HL-60 (cell line): ENCODE measurements at regions not wholly inside any gene's neighbourhood (a gene's known extent, or its start where the extent isn't known, plus 50 kb on each side); places are given as distances from the start of the nearest gene placed in this dataset.

Source experiments
- DNase-seq, 2 experiments: peaks; one replicate each; pipeline ENCODE4 v3.0.0-alpha.2; 2010 to 2020; ENCODE audit warnings: low read depth in 1 of 2, low spot score in 1 of 2
- H3K27ac ChIP-seq: fragments of 250-450 bp; sonication (Bioruptor Pico); replicated peaks from 2 replicates; pipeline ENCODE4 v1.5.1; 2020; ENCODE audit warnings: mild to moderate bottlenecking, moderate library complexity
- H3K27me3 ChIP-seq: fragments of 250-450 bp; sonication (Bioruptor Pico); 2 replicates; pipeline ENCODE4 v1.5.1; 2021; ENCODE audit warnings: mild to moderate bottlenecking, moderate library complexity; ENCODE audit not compliant: insufficient read depth, poor library complexity, severe bottlenecking
- H3K4me3 ChIP-seq: replicated peaks from 2 replicates; pipeline ENCODE4 v1.5.1; 2011; ENCODE audit warnings: mild to moderate bottlenecking, control low read depth, low read length; ENCODE audit not compliant: insufficient read depth
- GABPA ChIP-seq: IDR thresholded peaks from 2 replicates; pipeline ENCODE4 v1.6.1; 2012; ENCODE audit warnings: low read depth
- POLR2AphosphoS5 ChIP-seq: IDR thresholded peaks from 2 replicates; pipeline ENCODE4 v1.6.1; 2012; ENCODE audit warnings: low read depth
- SPI1 ChIP-seq: IDR thresholded peaks from 2 replicates; pipeline ENCODE4 v1.6.1; 2012; ENCODE audit warnings: low read depth, mild to moderate bottlenecking, borderline replicate concordance
- TF ChIP-seq, protein P1 (sequence below): IDR thresholded peaks from one replicate; pipeline ENCODE4 v1.5.1; 2011; ENCODE audit warnings: low read length, control low read depth, inconsistent platforms; ENCODE audit not compliant: insufficient read depth
- TF ChIP-seq, protein P2 (sequence below): IDR thresholded peaks from 2 replicates; pipeline ENCODE4 v1.6.1; 2012; ENCODE audit warnings: low read depth; ENCODE audit not compliant: insufficient replicate concordance

DNA sequence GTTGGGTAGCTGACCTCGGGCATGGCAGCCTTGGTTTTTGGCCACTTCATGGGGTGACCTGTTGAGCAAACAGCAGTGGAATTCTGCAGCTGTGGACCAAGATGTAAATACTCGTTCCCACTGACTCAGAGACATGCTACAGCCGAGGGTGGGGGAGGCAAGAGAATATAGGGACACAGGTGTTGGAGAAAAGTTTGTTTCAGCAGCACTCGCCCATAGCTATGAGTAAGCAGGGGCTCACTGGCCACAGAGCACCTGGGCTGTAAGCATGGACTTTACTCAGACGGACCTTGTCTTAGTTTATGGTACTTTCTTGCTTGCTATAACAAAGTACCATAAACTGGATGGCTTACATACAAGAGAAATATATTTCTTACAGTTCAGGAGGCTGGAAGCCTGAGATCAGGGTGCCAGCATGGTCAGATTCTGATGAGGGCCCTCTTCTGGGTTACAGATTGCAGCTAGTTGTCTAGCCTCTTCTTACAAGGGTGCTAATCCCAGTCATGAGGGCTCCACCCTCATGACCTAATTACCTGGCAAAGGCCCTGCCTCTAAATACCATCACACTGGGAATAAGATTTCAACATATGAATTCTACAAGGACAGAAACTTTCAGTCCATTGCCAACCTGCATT, 437.2 kb upstream of the DAB1 start:
- no peak for TF ChIP-seq SPI1
- TF ChIP-seq, protein P1, sequence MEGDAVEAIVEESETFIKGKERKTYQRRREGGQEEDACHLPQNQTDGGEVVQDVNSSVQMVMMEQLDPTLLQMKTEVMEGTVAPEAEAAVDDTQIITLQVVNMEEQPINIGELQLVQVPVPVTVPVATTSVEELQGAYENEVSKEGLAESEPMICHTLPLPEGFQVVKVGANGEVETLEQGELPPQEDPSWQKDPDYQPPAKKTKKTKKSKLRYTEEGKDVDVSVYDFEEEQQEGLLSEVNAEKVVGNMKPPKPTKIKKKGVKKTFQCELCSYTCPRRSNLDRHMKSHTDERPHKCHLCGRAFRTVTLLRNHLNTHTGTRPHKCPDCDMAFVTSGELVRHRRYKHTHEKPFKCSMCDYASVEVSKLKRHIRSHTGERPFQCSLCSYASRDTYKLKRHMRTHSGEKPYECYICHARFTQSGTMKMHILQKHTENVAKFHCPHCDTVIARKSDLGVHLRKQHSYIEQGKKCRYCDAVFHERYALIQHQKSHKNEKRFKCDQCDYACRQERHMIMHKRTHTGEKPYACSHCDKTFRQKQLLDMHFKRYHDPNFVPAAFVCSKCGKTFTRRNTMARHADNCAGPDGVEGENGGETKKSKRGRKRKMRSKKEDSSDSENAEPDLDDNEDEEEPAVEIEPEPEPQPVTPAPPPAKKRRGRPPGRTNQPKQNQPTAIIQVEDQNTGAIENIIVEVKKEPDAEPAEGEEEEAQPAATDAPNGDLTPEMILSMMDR, result no peak
- no peak for TF ChIP-seq GABPA
- TF ChIP-seq, protein P2, sequence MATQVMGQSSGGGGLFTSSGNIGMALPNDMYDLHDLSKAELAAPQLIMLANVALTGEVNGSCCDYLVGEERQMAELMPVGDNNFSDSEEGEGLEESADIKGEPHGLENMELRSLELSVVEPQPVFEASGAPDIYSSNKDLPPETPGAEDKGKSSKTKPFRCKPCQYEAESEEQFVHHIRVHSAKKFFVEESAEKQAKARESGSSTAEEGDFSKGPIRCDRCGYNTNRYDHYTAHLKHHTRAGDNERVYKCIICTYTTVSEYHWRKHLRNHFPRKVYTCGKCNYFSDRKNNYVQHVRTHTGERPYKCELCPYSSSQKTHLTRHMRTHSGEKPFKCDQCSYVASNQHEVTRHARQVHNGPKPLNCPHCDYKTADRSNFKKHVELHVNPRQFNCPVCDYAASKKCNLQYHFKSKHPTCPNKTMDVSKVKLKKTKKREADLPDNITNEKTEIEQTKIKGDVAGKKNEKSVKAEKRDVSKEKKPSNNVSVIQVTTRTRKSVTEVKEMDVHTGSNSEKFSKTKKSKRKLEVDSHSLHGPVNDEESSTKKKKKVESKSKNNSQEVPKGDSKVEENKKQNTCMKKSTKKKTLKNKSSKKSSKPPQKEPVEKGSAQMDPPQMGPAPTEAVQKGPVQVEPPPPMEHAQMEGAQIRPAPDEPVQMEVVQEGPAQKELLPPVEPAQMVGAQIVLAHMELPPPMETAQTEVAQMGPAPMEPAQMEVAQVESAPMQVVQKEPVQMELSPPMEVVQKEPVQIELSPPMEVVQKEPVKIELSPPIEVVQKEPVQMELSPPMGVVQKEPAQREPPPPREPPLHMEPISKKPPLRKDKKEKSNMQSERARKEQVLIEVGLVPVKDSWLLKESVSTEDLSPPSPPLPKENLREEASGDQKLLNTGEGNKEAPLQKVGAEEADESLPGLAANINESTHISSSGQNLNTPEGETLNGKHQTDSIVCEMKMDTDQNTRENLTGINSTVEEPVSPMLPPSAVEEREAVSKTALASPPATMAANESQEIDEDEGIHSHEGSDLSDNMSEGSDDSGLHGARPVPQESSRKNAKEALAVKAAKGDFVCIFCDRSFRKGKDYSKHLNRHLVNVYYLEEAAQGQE, result no peak
- TF ChIP-seq POLR2AphosphoS5, result no peak
- DNase-seq, result no peak
- no peak overlapping the region for H3K27ac ChIP-seq
- no peak overlapping the region for H3K4me3 ChIP-seq
- no peaks in the 10 kb centered on the region for H3K27me3 ChIP-seq

DNA sequence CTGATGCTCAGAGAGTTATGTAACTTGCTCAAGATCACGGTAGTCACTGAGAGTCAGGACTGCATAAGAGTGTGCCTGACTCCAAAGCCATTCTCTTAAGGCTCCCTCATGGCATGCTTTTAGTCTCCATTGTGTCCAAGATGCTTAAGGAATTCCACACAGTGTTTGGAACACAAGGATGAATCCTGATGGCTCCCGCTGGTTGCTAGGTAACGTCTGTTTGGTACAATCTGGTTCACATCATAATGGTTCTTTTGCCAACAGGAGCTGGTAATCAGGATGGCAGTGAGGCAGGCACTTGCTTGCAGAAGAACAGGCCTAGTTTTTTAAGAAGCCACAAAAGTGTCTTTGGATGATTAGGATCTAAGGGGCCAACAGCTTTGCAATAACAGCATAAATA, 436.5 kb upstream of the DAB1 start:
- DNase-seq, result no peak
- TF ChIP-seq GABPA (no peak), SPI1 (no peak), POLR2AphosphoS5 (no peak)
- TF ChIP-seq, protein P2, result no peak
- TF ChIP-seq, protein P1, result no peak
- no peaks in the 10 kb centered on the region for H3K27me3 ChIP-seq
- H3K4me3 ChIP-seq, result no peak overlapping the region
- H3K27ac ChIP-seq, result no peak overlapping the region

DNA sequence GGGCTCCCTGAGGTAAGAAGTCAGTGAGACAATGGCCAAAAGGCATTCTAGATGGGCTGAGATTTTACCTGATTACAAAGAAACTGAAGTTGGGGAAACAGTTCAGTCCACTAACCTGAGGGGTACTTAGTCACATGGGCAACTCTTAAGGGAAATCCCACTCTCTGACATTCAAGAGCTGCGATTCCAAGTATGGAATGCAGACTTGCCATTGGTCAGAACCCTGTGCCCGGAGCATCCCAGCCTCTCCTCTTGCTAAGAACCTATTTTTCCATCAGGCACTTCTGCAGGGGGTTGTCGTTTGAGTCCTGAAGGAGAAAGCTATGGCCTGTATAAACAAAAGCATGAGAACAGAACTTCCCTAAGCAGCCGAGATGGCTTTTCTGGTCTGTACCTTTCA, 434.9 kb upstream of the DAB1 start:
- no peak overlapping the region for H3K4me3 ChIP-seq
- H3K27me3 ChIP-seq, result no peaks in the 10 kb centered on the region
- H3K27ac ChIP-seq, result no peak overlapping the region
- DNase-seq, result no peak
- TF ChIP-seq POLR2AphosphoS5, result no peak
- TF ChIP-seq GABPA, result no peak
- TF ChIP-seq SPI1, result no peak
- TF ChIP-seq, protein P1, result no peak
- TF ChIP-seq, protein P2, result no peak
